ENCODE measurements at regions not wholly inside any gene's neighbourhood (a gene's known extent, or its start where the extent isn't known, plus 50 kb on each side); places are given as distances from the start of the nearest gene placed in this dataset.
"Not testable (repeated sequence)": the region's sequence is repeated elsewhere in the genome, so short reads cannot be mapped to it uniquely, and the experiment has no call there.

DNA sequence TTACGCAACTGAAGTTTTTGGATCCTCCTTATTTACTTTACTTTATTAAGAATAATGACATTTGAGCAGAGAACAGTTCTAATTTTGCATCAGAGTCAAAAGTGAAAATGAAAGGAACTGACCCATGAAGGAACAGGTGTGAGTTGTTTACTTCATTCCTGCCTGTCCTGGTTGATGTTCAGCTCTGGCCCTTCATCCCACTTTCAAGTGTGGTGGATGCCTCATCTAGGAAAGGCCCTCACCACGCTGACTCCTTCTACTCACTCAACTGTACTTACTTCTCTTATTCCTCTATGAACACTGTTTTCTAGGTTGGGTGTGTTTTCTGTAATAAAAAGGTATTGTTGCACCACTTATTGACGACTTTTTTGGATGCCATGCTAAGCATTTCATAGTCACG lies 61.8 kb upstream of the PLEKHG4B start:
- Histone ChIP-seq H3K9me3 (ENCODE audit: control insufficient read depth, low read length) (no peaks in the 10 kb centered on the region), H3K14ac (ENCODE audit: low read length in 2 of 2) (no peak overlapping the region), H2BK5ac (ENCODE audit: low read depth, low read length, poor library complexity, severe bottlenecking) (no peak overlapping the region), H2BK12ac (ENCODE audit: low read length in 2 of 2) (no peak overlapping the region), H2AFZ (ENCODE audit: low read depth, low read length) (no peak overlapping the region), H4K8ac (ENCODE audit: low read length) (no peak overlapping the region), H3K9ac (ENCODE audit: low read length) (no peak overlapping the region), H3K36me3 (ENCODE audit: control insufficient read depth in 1 of 2, insufficient read depth in 2 of 2, low read depth in 1 of 2, low read length in 2 of 2) (no peaks in the 10 kb centered on the region), H3K79me1 (replicated peaks; ENCODE audit: low read length, poor library complexity, severe bottlenecking) (no peaks in the 10 kb centered on the region), H3K4ac (ENCODE audit: low read depth in 1 of 2, low read length in 2 of 2) (no peak overlapping the region), H2BK120ac (ENCODE audit: low read depth, low read length) (no peak overlapping the region), H3K4me1 (ENCODE audit: control insufficient read depth, insufficient read depth, low read depth, low read length) (no peaks in the 10 kb centered on the region), H2BK15ac (ENCODE audit: low read depth, poor library complexity, severe bottlenecking) (no peak overlapping the region), H3K18ac (ENCODE audit: low read depth in 1 of 2, low read length in 2 of 2) (no peak overlapping the region), H3K4me2 (ENCODE audit: low read length, poor library complexity, severe bottlenecking) (no peak overlapping the region), H3K27ac (ENCODE audit: low read length, poor library complexity, severe bottlenecking) (no peak overlapping the region), H3K27me3 (ENCODE audit: control insufficient read depth in 1 of 2, insufficient read depth in 1 of 2, low read length in 2 of 2) (peaks cover 31 to 35% of the 10 kb centered on the region in 2 experiments), H3K4me3 (ENCODE audit: insufficient read depth in 1 of 2, low read depth in 1 of 2, low read length in 2 of 2) (no peak overlapping the region), H2AK5ac (ENCODE audit: low read length, severe bottlenecking) (no peak overlapping the region), H3K23ac (ENCODE audit: low read length in 2 of 2) (no peak overlapping the region), H4K91ac (ENCODE audit: low read length) (no peak overlapping the region)
- 67% methylated on average over 1 of the region's 4 CpGs for WGBS
- no peak for DNase-seq

DNA sequence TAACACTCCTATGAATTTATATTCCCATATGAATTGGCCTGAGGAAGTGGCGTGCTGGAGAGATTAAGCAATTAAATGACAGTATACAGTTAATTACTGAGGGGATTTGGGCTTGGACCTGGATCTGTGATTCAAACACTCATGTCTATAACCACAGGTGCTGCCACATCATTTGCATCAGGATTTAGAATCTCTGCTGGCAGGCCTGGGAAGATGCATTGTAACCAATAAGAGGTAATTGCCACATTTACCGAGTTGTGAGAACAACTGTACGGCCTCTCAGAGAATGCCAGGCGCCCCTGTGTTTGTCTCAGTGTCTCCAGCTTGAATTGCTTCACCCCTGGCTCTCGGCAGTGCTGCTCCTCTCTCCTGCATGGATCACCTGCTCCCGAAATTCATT lies 61.4 kb upstream of the PLEKHG4B start:
- H3K9ac ChIP-seq (ENCODE audit: low read length); DNase-seq; H3K36me3 ChIP-seq (ENCODE audit: control insufficient read depth in 1 of 2, insufficient read depth in 2 of 2, low read depth in 1 of 2, low read length in 2 of 2); H4K91ac ChIP-seq (ENCODE audit: low read length); H3K4me1 ChIP-seq (ENCODE audit: control insufficient read depth, insufficient read depth, low read depth, low read length); H2BK12ac ChIP-seq (ENCODE audit: low read length in 2 of 2); H3K79me1 ChIP-seq (replicated peaks; ENCODE audit: low read length, poor library complexity, severe bottlenecking); H3K23ac ChIP-seq (ENCODE audit: low read length in 2 of 2); H2BK120ac ChIP-seq (ENCODE audit: low read depth, low read length); H3K4me3 ChIP-seq (ENCODE audit: insufficient read depth in 1 of 2, low read depth in 1 of 2, low read length in 2 of 2); H3K9me3 ChIP-seq (ENCODE audit: control insufficient read depth, low read length); H3K18ac ChIP-seq (ENCODE audit: low read depth in 1 of 2, low read length in 2 of 2); H2BK15ac ChIP-seq (ENCODE audit: low read depth, poor library complexity, severe bottlenecking); H2AK5ac ChIP-seq (ENCODE audit: low read length, severe bottlenecking); H3K4me2 ChIP-seq (ENCODE audit: low read length, poor library complexity, severe bottlenecking); H3K14ac ChIP-seq (ENCODE audit: low read length in 2 of 2); H3K27ac ChIP-seq (ENCODE audit: low read length, poor library complexity, severe bottlenecking); H2BK5ac ChIP-seq (ENCODE audit: low read depth, low read length, poor library complexity, severe bottlenecking); H2AFZ ChIP-seq (ENCODE audit: low read depth, low read length); H3K4ac ChIP-seq (ENCODE audit: low read depth in 1 of 2, low read length in 2 of 2); H4K8ac ChIP-seq (ENCODE audit: low read length): not testable (repeated sequence)
- 48% methylated on average over 5 of the region's 6 CpGs for WGBS
- H3K27me3 ChIP-seq (ENCODE audit: control insufficient read depth in 1 of 2, insufficient read depth in 1 of 2, low read length in 2 of 2): peaks cover 31 to 32% of the 10 kb centered on the region in 2 experiments

DNA sequence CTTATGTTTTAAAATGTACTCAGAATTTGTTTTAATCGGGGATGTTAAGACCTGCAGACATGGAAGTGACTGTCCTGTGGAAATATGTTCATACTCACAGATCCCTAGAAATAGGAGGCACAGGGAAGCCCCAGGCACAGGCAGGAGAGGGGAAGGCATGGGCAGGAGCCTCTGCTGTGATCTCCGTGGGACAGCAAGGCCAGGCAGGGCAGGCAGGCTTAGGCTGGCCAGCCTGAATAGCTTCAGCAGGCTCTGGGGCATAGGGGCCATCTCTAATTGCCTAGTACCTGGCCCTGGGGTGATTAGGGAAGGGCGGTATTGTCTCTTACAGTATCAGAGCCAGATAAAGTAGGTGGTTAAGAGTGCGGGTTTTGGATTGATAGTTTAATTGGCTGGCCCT lies 59.8 kb upstream of the PLEKHG4B start:
- H3K36me3 ChIP-seq (ENCODE audit: control insufficient read depth in 1 of 2, insufficient read depth in 2 of 2, low read depth in 1 of 2, low read length in 2 of 2): no peaks in the 10 kb centered on the region
- H3K27ac ChIP-seq (ENCODE audit: low read length, poor library complexity, severe bottlenecking): no peak overlapping the region
- no peak overlapping the region for H4K91ac ChIP-seq (ENCODE audit: low read length)
- H3K23ac ChIP-seq (ENCODE audit: low read length in 2 of 2): no peak overlapping the region
- H2BK12ac ChIP-seq (ENCODE audit: low read length in 2 of 2): no peak overlapping the region
- DNase-seq: no peak
- no peak overlapping the region for H3K18ac ChIP-seq (ENCODE audit: low read depth in 1 of 2, low read length in 2 of 2)
- H2AFZ ChIP-seq (ENCODE audit: low read depth, low read length): no peak overlapping the region
- no peak overlapping the region for H3K4ac ChIP-seq (ENCODE audit: low read depth in 1 of 2, low read length in 2 of 2)
- no peak overlapping the region for H3K4me3 ChIP-seq (ENCODE audit: insufficient read depth in 1 of 2, low read depth in 1 of 2, low read length in 2 of 2)
- H3K4me2 ChIP-seq (ENCODE audit: low read length, poor library complexity, severe bottlenecking): no peak overlapping the region
- no peaks in the 10 kb centered on the region for H3K79me1 ChIP-seq (replicated peaks; ENCODE audit: low read length, poor library complexity, severe bottlenecking)
- H2BK120ac ChIP-seq (ENCODE audit: low read depth, low read length): no peak overlapping the region
- H2AK5ac ChIP-seq (ENCODE audit: low read length, severe bottlenecking): no peak overlapping the region
- no peaks in the 10 kb centered on the region for H3K4me1 ChIP-seq (ENCODE audit: control insufficient read depth, insufficient read depth, low read depth, low read length)
- peaks cover 28 to 29% of the 10 kb centered on the region in 2 experiments for H3K27me3 ChIP-seq (ENCODE audit: control insufficient read depth in 1 of 2, insufficient read depth in 1 of 2, low read length in 2 of 2)
- no peak overlapping the region for H2BK5ac ChIP-seq (ENCODE audit: low read depth, low read length, poor library complexity, severe bottlenecking)
- no peaks in the 10 kb centered on the region for H3K9me3 ChIP-seq (ENCODE audit: control insufficient read depth, low read length)
- 72% methylated on average over 4 of the region's 4 CpGs for WGBS
- H3K14ac ChIP-seq (ENCODE audit: low read length in 2 of 2): no peak overlapping the region
- no peak overlapping the region for H4K8ac ChIP-seq (ENCODE audit: low read length)
- no peak overlapping the region for H3K9ac ChIP-seq (ENCODE audit: low read length)
- no peak overlapping the region for H2BK15ac ChIP-seq (ENCODE audit: low read depth, poor library complexity, severe bottlenecking)

DNA sequence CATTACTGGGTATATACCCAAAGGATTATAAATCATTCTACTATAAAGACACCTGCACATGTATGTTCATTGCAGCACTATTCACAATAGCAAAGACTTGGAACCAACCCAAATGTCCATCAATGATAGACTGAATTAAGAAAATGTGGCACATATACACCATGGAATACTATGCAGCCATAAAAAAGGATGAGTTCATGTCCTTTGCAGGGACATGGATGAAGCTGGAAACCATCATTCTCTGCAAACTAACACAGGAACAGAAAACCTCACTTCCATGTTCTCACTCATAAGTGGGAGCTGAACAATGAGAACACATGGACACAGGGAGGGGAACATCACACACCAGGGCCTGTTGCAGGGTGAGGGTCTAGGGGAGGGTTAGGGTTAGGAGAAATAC lies 56.4 kb upstream of the PLEKHG4B start:
- not testable (repeated sequence) for H3K4ac ChIP-seq (ENCODE audit: low read depth in 1 of 2, low read length in 2 of 2); H3K4me3 ChIP-seq (ENCODE audit: insufficient read depth in 1 of 2, low read depth in 1 of 2, low read length in 2 of 2); H3K9me3 ChIP-seq (ENCODE audit: control insufficient read depth, low read length)

More for the DNA sequence above, 56.4 kb upstream of the PLEKHG4B start:
- H3K79me1 ChIP-seq (replicated peaks; ENCODE audit: low read length, poor library complexity, severe bottlenecking); H2AFZ ChIP-seq (ENCODE audit: low read depth, low read length); H3K4me2 ChIP-seq (ENCODE audit: low read length, poor library complexity, severe bottlenecking); H2BK12ac ChIP-seq (ENCODE audit: low read length in 2 of 2); H4K8ac ChIP-seq (ENCODE audit: low read length); H3K36me3 ChIP-seq (ENCODE audit: control insufficient read depth in 1 of 2, insufficient read depth in 2 of 2, low read depth in 1 of 2, low read length in 2 of 2); H3K18ac ChIP-seq (ENCODE audit: low read depth in 1 of 2, low read length in 2 of 2); H2AK5ac ChIP-seq (ENCODE audit: low read length, severe bottlenecking); H2BK15ac ChIP-seq (ENCODE audit: low read depth, poor library complexity, severe bottlenecking); H3K9ac ChIP-seq (ENCODE audit: low read length); H2BK120ac ChIP-seq (ENCODE audit: low read depth, low read length); H2BK5ac ChIP-seq (ENCODE audit: low read depth, low read length, poor library complexity, severe bottlenecking); DNase-seq; H3K14ac ChIP-seq (ENCODE audit: low read length in 2 of 2); H4K91ac ChIP-seq (ENCODE audit: low read length); H3K23ac ChIP-seq (ENCODE audit: low read length in 2 of 2); H3K27ac ChIP-seq (ENCODE audit: low read length, poor library complexity, severe bottlenecking); H3K4me1 ChIP-seq (ENCODE audit: control insufficient read depth, insufficient read depth, low read depth, low read length): not testable (repeated sequence)
- peaks cover 45 to 46% of the 10 kb centered on the region in 2 experiments for H3K27me3 ChIP-seq (ENCODE audit: control insufficient read depth in 1 of 2, insufficient read depth in 1 of 2, low read length in 2 of 2)
